Adrenal gland (tissue), 9 donors: ENCODE measurements at regions not wholly inside any gene's neighbourhood (a gene's known extent, or its start where the extent isn't known, plus 50 kb on each side); places are given as distances from the start of the nearest gene placed in this dataset.

Experiments
- DNase-seq, 7 donors: peaks; one replicate each; pipeline ENCODE4 v3.0.0-alpha.2; 2019 to 2020
- H3K27ac ChIP-seq, 5 donors: fragments of 200-600 bp; sonication (generic) in 4 of 5; 1 replicate in 3 of 5; 2 replicates in 2 of 5; pipeline versions ENCODE4 v1.5.1 to v1.8.0; 2016 to 2020; ENCODE audit warnings: mild to moderate bottlenecking in 1 of 5
- H3K27me3 ChIP-seq: fragments of 200-600 bp; 2 replicates; pipeline ENCODE4 v1.8.0; 2021
- H3K36me3 ChIP-seq, 2 donors: fragments of 200-600 bp; replicated peaks in 1 of 2; 1 replicate in 1 of 2; 2 replicates in 1 of 2; pipeline versions ENCODE4 v1.5.1 to v1.8.0; 2018 to 2022
- H3K4me1 ChIP-seq, 2 donors: fragments of 200-600 bp; replicated peaks in 1 of 2; 1 replicate in 1 of 2; 2 replicates in 1 of 2; pipeline versions ENCODE4 v1.5.1 to v1.8.0; 2018 to 2021
- H3K4me3 ChIP-seq, 4 donors: fragments of 200-600 bp; sonication (generic) in 3 of 4; one replicate each; pipeline ENCODE4 v1.5.1; 2016 to 2018
- H3K9me3 ChIP-seq, 3 donors: fragments of 200-600 bp; sonication (generic) in 1 of 3; replicated peaks in 1 of 3; 1 replicate in 2 of 3; 2 replicates in 1 of 3; pipeline versions ENCODE4 v1.5.1 to v1.8.0; 2016 to 2021
- CTCF ChIP-seq, 6 experiments: fragments of 450-650 bp in 4 of 6; fragments of 200-600 bp in 2 of 6; sonication (generic) in 1 of 6; IDR thresholded peaks; 1 replicate in 5 of 6; 2 replicates in 1 of 6; pipeline versions ENCODE4 v1.5.1 to v1.8.0; 2016 to 2021; ENCODE audit warnings: antibody characterized with exemption in 6 of 6, mild to moderate bottlenecking in 2 of 6, moderate library complexity in 1 of 6
- POLR2A ChIP-seq, 2 donors: fragments of 450-650 bp; IDR thresholded peaks; one replicate each; pipeline ENCODE4 v1.6.1; 2017; ENCODE audit warnings: antibody characterized with exemption in 2 of 2, mild to moderate bottlenecking in 2 of 2, moderate library complexity in 1 of 2
- WGBS, 4 donors: extraction: QIAGEN DNeasy Blood & Tissue Kit in 2 of 4; methylation state at CpG; one replicate each; pipeline versions ENCODE4 v1.1.5 to v1.1.7; 2013 to 2017; 5-methylcytosine and 5-hydroxymethylcytosine counted together
- intact Hi-C, 2 donors: fragments of 100-400 bp; cut with DNase I; formaldehyde crosslinking; loops; one replicate each; pipeline versions ENCODE4 v1.14.1 to v1.15.0; 2022 to 2023
- donor health status: healthy with polysubstance abuse.
- donor health status: Bipolar disorder and iron deficiency.
- donor health status: DM: yes; HTN: yes; CAD: no.
- donor health status: DM: no; HTN: no; CAD: no.
- donor health status: DM: no; HTN: no; CAD: no.

GRCh38 chr3:182525766-182526374 lies 267.4 kb upstream of the ATP11B start:
- no peak overlapping the region for H3K4me3 ChIP-seq
- WGBS, 4 donors = 77 to 87% (median 84%) methylated on average over 4 of the region's 4 CpGs
- H3K4me1 ChIP-seq = no peaks in the 10 kb centered on the region
- no peaks in the 10 kb centered on the region for H3K27me3 ChIP-seq
- intact Hi-C loops = no loop called here
- H3K27ac ChIP-seq = no peak overlapping the region
- no peaks in the 10 kb centered on the region for H3K36me3 ChIP-seq
- H3K9me3 ChIP-seq = no peaks in the 10 kb centered on the region
- TF ChIP-seq POLR2A (IDR thresholded peaks at IDR 0.05) (no peak), CTCF (IDR thresholded peaks at IDR 0.05) (no peak)
- no peak for DNase-seq

GRCh38 chr3:182527745-182528144 lies 265.6 kb upstream of the ATP11B start:
- Histone ChIP-seq H3K36me3 (no peaks in the 10 kb centered on the region), H3K27ac (no peak overlapping the region), H3K27me3 (no peaks in the 10 kb centered on the region), H3K4me3 (no peak overlapping the region), H3K4me1 (no peaks in the 10 kb centered on the region), H3K9me3 (no peaks in the 10 kb centered on the region)
- intact Hi-C loops = no loop called here
- no peak for DNase-seq
- TF ChIP-seq POLR2A (IDR thresholded peaks at IDR 0.05) = no peak
- TF ChIP-seq CTCF (IDR thresholded peaks at IDR 0.05) = no peak

- WGBS, 4 donors = 75 to 85% (median 80%) methylated on average over 2 to 3 of the region's 3 CpGs
- H3K27ac ChIP-seq = no peak overlapping the region
- no peaks in the 10 kb centered on the region for H3K36me3 ChIP-seq
- no peak overlapping the region for H3K4me3 ChIP-seq
- TF ChIP-seq POLR2A (IDR thresholded peaks at IDR 0.05) = no peak
- no peak for TF ChIP-seq CTCF (IDR thresholded peaks at IDR 0.05)
- no peak for DNase-seq
- no peaks in the 10 kb centered on the region for H3K9me3 ChIP-seq
- H3K27me3 ChIP-seq = no peaks in the 10 kb centered on the region
- H3K4me1 ChIP-seq = no peaks in the 10 kb centered on the region
- intact Hi-C loops = no loop called here
Measured at GRCh38 chr3:182530316-182530715, 263.0 kb upstream of the ATP11B start.

- Histone ChIP-seq H3K36me3 (no peaks in the 10 kb centered on the region), H3K27ac (no peak overlapping the region), H3K4me1 (no peaks in the 10 kb centered on the region), H3K4me3 (no peak overlapping the region), H3K9me3 (no peaks in the 10 kb centered on the region), H3K27me3 (no peaks in the 10 kb centered on the region)
- WGBS, 4 donors = 69 to 81% (median 76%) methylated on average over 2 of the region's 2 CpGs
- intact Hi-C loops = no loop called here
- DNase-seq = no peak
- no peak for TF ChIP-seq CTCF (IDR thresholded peaks at IDR 0.05)
- no peak for TF ChIP-seq POLR2A (IDR thresholded peaks at IDR 0.05)
Measured at GRCh38 chr3:182533394-182533793, 259.9 kb upstream of the ATP11B start.
